ENCODE measurements at regions not wholly inside any gene's neighbourhood (a gene's known extent, or its start where the extent isn't known, plus 50 kb on each side); places are given as distances from the start of the nearest gene placed in this dataset.

- Mint-ChIP-seq H3K4me3 (no peak overlapping the region), H3K36me3 (ENCODE audit: low read depth) (no peaks in the 10 kb centered on the region), H3K27ac (no peak overlapping the region), H3K27me3 (peaks cover 24% of the 10 kb centered on the region), H3K4me1 (no peaks in the 10 kb centered on the region)
- no peaks in the 10 kb centered on the region for H3K9me3 ChIP-seq (ENCODE audit: control insufficient read depth, low read length, poor library complexity, severe bottlenecking)
- no peak for ATAC-seq
- DNase-seq, result no peak
Observed at GRCh38 chr18:32520771-32521170, 50.1 kb upstream of the GAREM1 start.
